ENCODE measurements at regions not wholly inside any gene's neighbourhood (a gene's known extent, or its start where the extent isn't known, plus 50 kb on each side); places are given as distances from the start of the nearest gene placed in this dataset.
A peak's percentile ranks its signal among the peaks of the same experiment; 100 is the strongest.

DNA sequence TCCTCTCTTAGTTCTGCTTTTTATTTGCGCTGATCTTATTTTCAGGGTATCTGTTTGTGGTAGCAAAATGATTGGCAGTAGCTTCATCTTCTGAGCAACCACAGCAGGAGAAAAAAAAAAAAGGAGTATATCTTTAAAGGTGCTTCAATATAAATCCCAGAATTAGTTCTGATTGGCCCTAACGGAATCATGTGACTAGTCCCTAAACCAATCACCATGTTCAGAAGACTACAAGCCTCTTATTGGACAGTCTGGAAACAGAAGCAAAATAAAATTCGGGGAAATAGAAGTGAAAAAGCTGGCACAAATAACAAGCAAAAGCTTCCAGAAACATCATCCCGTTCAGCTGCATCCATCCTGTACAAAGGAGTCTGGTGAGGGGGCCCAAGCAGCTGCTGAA is 49.9 kb upstream of the PTPRO start:
- H3K9me2 ChIP-seq (ENCODE audit: insufficient read depth, low read length) = no peaks in the 10 kb centered on the region
- H3K4me2 ChIP-seq (ENCODE audit: low read length) = peak overlapping the region; percentile 24; the same call in 1 of the 2 replicates
- ChIA-PET POLR2A (interaction anchor here (0.9 to 1.0 kb wide), 2 partner anchors 8 to 240 kb away, joined by 3 to 4 read pairs; no protein-coding TSS in a partner anchor), CTCF (ENCODE audit: unreplicated experiment) (no interaction called here)
- no peaks in the 10 kb centered on the region for H3K79me2 ChIP-seq (ENCODE audit: insufficient read depth, low read depth, low read length)
- no TSS peak for BruUV-seq (replicated peaks)
- no peaks in the 10 kb centered on the region for H3K36me3 ChIP-seq (ENCODE audit: insufficient read depth, low read length)
- TF ChIP-seq EZH2phosphoT487 (IDR thresholded peaks at IDR 0.05; ENCODE audit: borderline replicate concordance, low read depth, low read length) = no peak
- TF ChIP-seq, protein P1, sequence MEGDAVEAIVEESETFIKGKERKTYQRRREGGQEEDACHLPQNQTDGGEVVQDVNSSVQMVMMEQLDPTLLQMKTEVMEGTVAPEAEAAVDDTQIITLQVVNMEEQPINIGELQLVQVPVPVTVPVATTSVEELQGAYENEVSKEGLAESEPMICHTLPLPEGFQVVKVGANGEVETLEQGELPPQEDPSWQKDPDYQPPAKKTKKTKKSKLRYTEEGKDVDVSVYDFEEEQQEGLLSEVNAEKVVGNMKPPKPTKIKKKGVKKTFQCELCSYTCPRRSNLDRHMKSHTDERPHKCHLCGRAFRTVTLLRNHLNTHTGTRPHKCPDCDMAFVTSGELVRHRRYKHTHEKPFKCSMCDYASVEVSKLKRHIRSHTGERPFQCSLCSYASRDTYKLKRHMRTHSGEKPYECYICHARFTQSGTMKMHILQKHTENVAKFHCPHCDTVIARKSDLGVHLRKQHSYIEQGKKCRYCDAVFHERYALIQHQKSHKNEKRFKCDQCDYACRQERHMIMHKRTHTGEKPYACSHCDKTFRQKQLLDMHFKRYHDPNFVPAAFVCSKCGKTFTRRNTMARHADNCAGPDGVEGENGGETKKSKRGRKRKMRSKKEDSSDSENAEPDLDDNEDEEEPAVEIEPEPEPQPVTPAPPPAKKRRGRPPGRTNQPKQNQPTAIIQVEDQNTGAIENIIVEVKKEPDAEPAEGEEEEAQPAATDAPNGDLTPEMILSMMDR (conservative IDR thresholded peaks at IDR 0.05; ENCODE audit: low read length) = no peak
- intact Hi-C loops (cut with micrococcal nuclease; ENCODE audit: unreplicated experiment) = no loop called here
- H3K4me3 ChIP-seq (ENCODE audit: low read depth, low read length, poor library complexity, severe bottlenecking) = peak overlapping the region; percentile 9
- H3K27ac ChIP-seq (ENCODE audit: low read depth, low read length, poor library complexity, severe bottlenecking) = no peak overlapping the region
- no peaks in the 10 kb centered on the region for H3K4me1 ChIP-seq (ENCODE audit: insufficient read depth, low read length, poor library complexity, severe bottlenecking)
- no peaks in the 10 kb centered on the region for H3K9me3 ChIP-seq (ENCODE audit: low read length)
- no peaks in the 10 kb centered on the region for H4K20me1 ChIP-seq (ENCODE audit: insufficient read depth, low read length)
- DNase-seq (ENCODE audit: low spot score) = peak; percentile 8
- peak overlapping the region; percentile 13 for H2AFZ ChIP-seq (ENCODE audit: low read length)

All from OCI-LY7 (cell line).